K562 (cell line): ENCODE measurements at regions not wholly inside any gene's neighbourhood (a gene's known extent, or its start where the extent isn't known, plus 50 kb on each side); places are given as distances from the start of the nearest gene placed in this dataset.

Experiments used
- ATAC-seq: fragments of 200-7000 bp; cut with Tn5 transposase; 3 replicates; pipeline ENCODE4 v1.9.1; 2020; ENCODE audit warnings: moderate library complexity
- BruUV-seq: library from RNA; stranded (reverse); fragments of 400-500 nt; replicated peaks from 2 replicates; lab custom pipeline; 2021; lab: Mats Ljungman, UMichigan
- CTCF ChIA-PET: fragments of 300-600 bp; formaldehyde crosslinking; extraction: SDS; loops from one replicate; lab custom pipeline; 2021; ENCODE audit warnings: low intra/inter-chr PET ratio; lab: Yijun Ruan, JAX
- POLR2A ChIA-PET: fragments of 300-600, 350-650 bp; sonication (Branson Sonifier 250); formaldehyde crosslinking; extraction: SDS; loops from one replicate; lab custom pipeline; 2021; ENCODE audit warnings: antibody characterized with exemption, inconsistent platforms; lab: Yijun Ruan, JAX
- DNase-seq, 4 experiments: peaks; one replicate each; pipeline versions ENCODE4 v3.0.0 to v3.0.0-alpha.2; 2011 to 2018; ENCODE audit warnings: low spot score in 3 of 4, mixed read lengths in 3 of 4; ENCODE audit errors: extremely low read depth in 1 of 4
- FAIRE-seq: peaks from 2 replicates; lab custom pipeline; 2011; peaks lifted over from hg19 to GRCh38; lab: Jason Lieb, UNC
- H2AFZ ChIP-seq: 2 replicates; pipeline ENCODE4 v1.6.0; 2011; ENCODE audit warnings: low read depth, low read length, control low read depth, inconsistent platforms
- H3K27ac ChIP-seq: fragments of 200-600 bp; 3 replicates; pipeline ENCODE4 v1.8.0; 2011; ENCODE audit warnings: low read depth, mild to moderate bottlenecking, control low read depth, inconsistent platforms, low read length, moderate library complexity, mixed read lengths; ENCODE audit errors: extremely low read depth
- H3K27me3 ChIP-seq, 2 experiments: fragments of 300-600 bp in 1 of 2; 2 replicates in 1 of 2; 3 replicates in 1 of 2; pipeline versions ENCODE4 v1.6.0 to v1.8.0; 2011; ENCODE audit warnings: inconsistent platforms in 2 of 2, low read length in 2 of 2, mild to moderate bottlenecking in 1 of 2, mixed read lengths in 1 of 2, moderate library complexity in 1 of 2; ENCODE audit not compliant: control insufficient read depth in 2 of 2, insufficient read depth in 2 of 2
- H3K36me3 ChIP-seq: fragments of 300-600 bp; 3 replicates; pipeline ENCODE4 v1.8.0; 2011; ENCODE audit warnings: mild to moderate bottlenecking, low read length, inconsistent platforms; ENCODE audit not compliant: control insufficient read depth, insufficient read depth
- H3K4me1 ChIP-seq, 2 experiments: fragments of 200-600 bp in 1 of 2; replicated peaks in 1 of 2; 2 replicates in 1 of 2; 3 replicates in 1 of 2; pipeline versions ENCODE4 v1.5.1 to v1.8.0; 2011; ENCODE audit warnings: inconsistent platforms in 2 of 2, low read length in 2 of 2, mild to moderate bottlenecking in 1 of 2, mixed read lengths in 1 of 2, moderate library complexity in 1 of 2; ENCODE audit not compliant: control insufficient read depth in 2 of 2, insufficient read depth in 2 of 2
- H3K4me2 ChIP-seq: 2 replicates; pipeline ENCODE4 v1.6.1; 2011; ENCODE audit warnings: low read length, control low read depth, inconsistent platforms, mixed read lengths; ENCODE audit not compliant: insufficient read depth
- H3K4me3 ChIP-seq: fragments of 200-600 bp; sonication (generic), shearing (Covaris generic); 2 replicates; pipeline ENCODE4 v1.5.1; 2016; ENCODE audit warnings: control low read depth, inconsistent platforms
- H3K79me2 ChIP-seq: fragments of 200-600 bp; 3 replicates; pipeline ENCODE4 v1.8.0; 2011; ENCODE audit warnings: low read length, inconsistent platforms; ENCODE audit not compliant: control insufficient read depth, insufficient read depth
- H3K9ac ChIP-seq, 2 experiments: 2 replicates each; pipeline versions ENCODE4 v1.6.0 to v1.6.1; 2011; ENCODE audit warnings: low read depth in 2 of 2, low read length in 2 of 2, control low read depth in 1 of 2, inconsistent platforms in 1 of 2, mild to moderate bottlenecking in 1 of 2, mixed read lengths in 1 of 2; ENCODE audit not compliant: insufficient read depth in 1 of 2
- H3K9me1 ChIP-seq: one replicate; pipeline ENCODE4 v1.6.0; 2011; ENCODE audit warnings: inconsistent platforms, mild to moderate bottlenecking, low read length, moderate library complexity; ENCODE audit not compliant: control insufficient read depth, insufficient read depth
- H3K9me3 ChIP-seq: replicated peaks from 2 replicates; pipeline ENCODE4 v1.5.1; 2011; ENCODE audit warnings: low read depth, low read length, inconsistent platforms; ENCODE audit not compliant: control insufficient read depth, insufficient read depth
- H4K20me1 ChIP-seq: replicated peaks from 2 replicates; pipeline ENCODE4 v1.6.1; 2011; ENCODE audit warnings: low read length, inconsistent platforms, mixed read lengths; ENCODE audit not compliant: control insufficient read depth, insufficient read depth
- CBX1 ChIP-seq: sonication (generic); IDR thresholded peaks from 2 replicates; pipeline ENCODE4 v1.6.1; 2016; ENCODE audit warnings: antibody characterized with exemption, low read depth, mild to moderate bottlenecking
- CREBBP ChIP-seq: IDR thresholded peaks from one replicate; pipeline ENCODE4 v1.6.1; 2012; ENCODE audit warnings: low read depth, mild to moderate bottlenecking, control low read depth, inconsistent platforms, low read length
- CTBP1 ChIP-seq: fragments of 450-650 bp; IDR thresholded peaks from 2 replicates; pipeline ENCODE4 v1.6.1; 2016; ENCODE audit warnings: borderline replicate concordance
- ETS2 ChIP-seq: IDR thresholded peaks from 2 replicates; pipeline ENCODE4 v1.6.1; 2016; ENCODE audit warnings: borderline replicate concordance, missing genetic modification characterization, mild to moderate bottlenecking, moderate library complexity, missing compliant biosample characterization; ENCODE audit not compliant: poor library complexity, severe bottlenecking
- GTF3C2 ChIP-seq: IDR thresholded peaks from 3 replicates; pipeline ENCODE4 v1.6.1; 2011; ENCODE audit warnings: borderline replicate concordance, mild to moderate bottlenecking, moderate library complexity; ENCODE audit not compliant: insufficient read length; ENCODE audit errors: extremely low read depth
- L3MBTL2 ChIP-seq: fragments of 450-650 bp; IDR thresholded peaks from 2 replicates; pipeline ENCODE4 v1.6.1; 2016; ENCODE audit warnings: mild to moderate bottlenecking, moderate library complexity
- MAX ChIP-seq: sonication (generic); formaldehyde crosslinking; IDR thresholded peaks from 2 replicates; pipeline ENCODE4 v1.9.0; 2022; ENCODE audit warnings: mild to moderate bottlenecking, missing genetic modification reagents
- NFATC3 ChIP-seq: fragments of 450-650 bp; IDR thresholded peaks from 2 replicates; pipeline ENCODE4 v1.6.1; 2017; ENCODE audit warnings: mild to moderate bottlenecking
- POLR2AphosphoS2 ChIP-seq: IDR thresholded peaks from 2 replicates; pipeline ENCODE4 v1.6.1; 2012; ENCODE audit warnings: low read length, improper control_type of control experiment
- SREBF1 ChIP-seq: fragments of 150-350 bp; IDR thresholded peaks from 2 replicates; pipeline ENCODE4 v1.6.1; 2014; ENCODE audit warnings: antibody characterized with exemption, low read depth, low read length, borderline replicate concordance
- ZBTB26 ChIP-seq: fragments of 450-650 bp; formaldehyde crosslinking; IDR thresholded peaks from 2 replicates; pipeline ENCODE4 v1.4.0; 2022; ENCODE audit warnings: missing genetic modification characterization
- ZC3H11A ChIP-seq: IDR thresholded peaks from 2 replicates; pipeline ENCODE4 v1.6.1; 2012; ENCODE audit warnings: low read depth, low read length, improper control_type of control experiment
- ZNF3 ChIP-seq: fragments of 250-450 bp; sonication (Bioruptor Pico); IDR thresholded peaks from 2 replicates; pipeline ENCODE4 v1.5.0; 2021; ENCODE audit warnings: mild to moderate bottlenecking, moderate library complexity
- WGBS: fragments of 100-300 bp; shearing (Covaris generic); methylation state at CpG from one replicate; pipeline ENCODE4 v1.1.6; 2016; ENCODE audit warnings: low coverage, mixed read lengths; ENCODE audit not compliant: insufficient coverage; ENCODE audit errors: missing lambda C conversion rate; 5-methylcytosine and 5-hydroxymethylcytosine counted together
- in situ Hi-C: fragments of 300-500 bp; cut with MboI; formaldehyde crosslinking; loops from 4 replicates; pipeline ENCODE4 v1.15.0; 2018; ENCODE audit warnings: inconsistent platforms, mixed read lengths
- intact Hi-C: fragments of 100-400 bp; cut with micrococcal nuclease; formaldehyde crosslinking; loops from 2 replicates; pipeline ENCODE4 v1.14.2; 2022

- no peaks in the 10 kb centered on the region for H3K9me3 ChIP-seq
- ATAC-seq (no peak), DNase-seq (no peak), FAIRE-seq (no peak)
- CTCF ChIA-PET, result no interaction called here
- H3K9me1 ChIP-seq, result no peaks in the 10 kb centered on the region
- no peaks in the 10 kb centered on the region for H3K36me3 ChIP-seq
- 0% methylated on average over 1 of the region's 1 CpG for WGBS
- H3K4me1 ChIP-seq, result no peaks in the 10 kb centered on the region
- H3K27me3 ChIP-seq, result no peaks in the 10 kb centered on the region
- intact Hi-C loops, result no loop called here
- POLR2A ChIA-PET, result no interaction called here
- H2AFZ ChIP-seq, result no peak overlapping the region
- in situ Hi-C loops, result no loop called here
- no peak overlapping the region for H3K4me3 ChIP-seq
- H4K20me1 ChIP-seq, result no peaks in the 10 kb centered on the region
- no peaks in the 10 kb centered on the region for H3K79me2 ChIP-seq
- no peak overlapping the region for H3K27ac ChIP-seq
- no peak overlapping the region for H3K9ac ChIP-seq
- BruUV-seq, result no TSS peak
- no peak for TF ChIP-seq ZC3H11A
- TF ChIP-seq CREBBP, result no peak
- TF ChIP-seq, all 486 proteins: peak for 0
- H3K4me2 ChIP-seq, result no peak overlapping the region
Observed at GRCh38 chr1:188931506-188931905, 1546.2 kb downstream of the BRINP3 start.

DNA sequence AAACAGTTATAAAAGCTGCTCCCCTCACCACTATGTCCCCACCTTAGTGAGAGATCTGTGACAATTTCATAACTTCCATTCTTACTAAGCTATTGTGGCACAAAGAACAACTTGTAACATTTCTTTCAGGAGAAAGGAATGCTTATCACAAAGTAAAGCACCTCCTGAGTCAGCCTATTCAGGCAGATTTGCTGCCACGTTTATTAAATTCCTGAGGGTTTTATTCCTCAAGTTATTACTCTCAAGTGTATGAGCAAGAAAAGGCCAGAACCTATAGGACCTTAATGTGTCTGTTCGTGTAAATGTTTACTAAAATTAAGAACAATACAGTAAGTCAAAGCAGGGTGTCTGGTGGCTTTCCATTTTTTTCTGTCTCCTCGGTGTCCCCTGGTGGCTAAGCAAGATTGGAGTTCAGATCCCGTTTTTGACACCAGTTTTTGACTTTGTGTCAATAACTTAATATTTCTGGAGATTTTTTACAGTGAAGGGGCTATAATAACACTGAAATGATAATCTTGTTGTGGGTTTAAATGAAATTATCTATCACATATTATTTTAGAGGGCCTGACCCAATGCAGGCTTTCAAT, 1539.6 kb downstream of the BRINP3 start:
- intact Hi-C loops, result no loop called here
- TF ChIP-seq ZNF3 (CRISPR knock-in tag) (no peak), MAX (no peak), SREBF1 (no peak), POLR2AphosphoS2 (no peak), ZBTB26 (CRISPR knock-in tag) (no peak), L3MBTL2 (no peak), NFATC3 (no peak), CTBP1 (no peak), CBX1 (no peak), GTF3C2 (no peak), ETS2 (tag) (no peak)

More for the DNA sequence above, 1539.6 kb downstream of the BRINP3 start:
- Histone ChIP-seq H2AFZ (no peak overlapping the region), H4K20me1 (no peaks in the 10 kb centered on the region), H3K4me2 (no peak overlapping the region), H3K36me3 (no peaks in the 10 kb centered on the region), H3K27me3 (no peaks in the 10 kb centered on the region), H3K79me2 (no peaks in the 10 kb centered on the region), H3K27ac (no peak overlapping the region), H3K9me1 (no peaks in the 10 kb centered on the region), H3K9me3 (peaks cover 4% of the 10 kb centered on the region; the same call in 1 of the 2 replicates), H3K4me3 (no peak overlapping the region), H3K4me1 (no peaks in the 10 kb centered on the region), H3K9ac (no peak overlapping the region)
- ChIA-PET CTCF (no interaction called here), POLR2A (no interaction called here)
- no peak for FAIRE-seq
- 4% methylated on average over 4 of the region's 4 CpGs for WGBS
- no TSS peak for BruUV-seq
- no peak for ATAC-seq
- no peak for DNase-seq
- in situ Hi-C loops, result no loop called here
